ENCODE measurements at regions not wholly inside any gene's neighbourhood (a gene's known extent, or its start where the extent isn't known, plus 50 kb on each side); places are given as distances from the start of the nearest gene placed in this dataset.
A peak's percentile ranks its signal among the peaks of the same experiment; 100 is the strongest.

DNA sequence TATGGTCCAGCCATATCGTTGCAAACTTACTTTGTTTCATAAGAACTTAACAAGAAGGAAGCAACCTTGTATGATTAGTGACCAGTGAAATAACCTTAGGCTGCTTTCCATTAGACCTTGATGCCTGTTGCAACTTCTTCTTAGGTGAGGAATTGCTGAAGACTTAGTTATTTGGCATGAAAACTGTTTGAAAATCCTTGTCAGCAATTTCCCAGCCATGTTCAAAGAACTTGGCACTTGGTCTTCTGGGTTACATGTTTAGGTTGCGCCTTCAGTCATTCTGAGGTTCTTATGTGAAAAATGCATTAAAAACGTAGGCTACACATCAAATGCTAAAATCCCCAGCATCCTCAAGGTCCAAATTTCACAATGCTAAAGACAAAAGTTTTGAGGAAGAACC lies 232.0 kb upstream of the CEP162 start:
- DNase-seq, result no peak

DNA sequence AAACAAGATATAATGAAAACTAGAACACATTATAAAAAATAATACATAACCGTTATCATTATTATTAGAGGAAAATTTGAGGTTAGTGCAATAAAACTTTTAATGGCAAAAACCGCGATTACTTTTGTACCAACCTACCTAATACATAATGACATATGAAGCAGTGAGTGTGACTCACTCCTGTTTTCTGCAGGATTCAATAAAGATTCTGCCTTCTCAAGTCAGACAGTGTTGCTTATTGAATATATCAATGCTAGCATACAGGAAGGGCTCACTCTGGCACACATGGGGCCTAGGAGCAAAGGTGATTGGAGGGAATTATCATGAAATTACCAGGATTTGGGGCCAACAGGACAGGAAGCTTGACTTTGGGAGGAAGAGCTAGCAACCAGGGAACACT lies 230.8 kb upstream of the CEP162 start:
- no peak for DNase-seq

DNA sequence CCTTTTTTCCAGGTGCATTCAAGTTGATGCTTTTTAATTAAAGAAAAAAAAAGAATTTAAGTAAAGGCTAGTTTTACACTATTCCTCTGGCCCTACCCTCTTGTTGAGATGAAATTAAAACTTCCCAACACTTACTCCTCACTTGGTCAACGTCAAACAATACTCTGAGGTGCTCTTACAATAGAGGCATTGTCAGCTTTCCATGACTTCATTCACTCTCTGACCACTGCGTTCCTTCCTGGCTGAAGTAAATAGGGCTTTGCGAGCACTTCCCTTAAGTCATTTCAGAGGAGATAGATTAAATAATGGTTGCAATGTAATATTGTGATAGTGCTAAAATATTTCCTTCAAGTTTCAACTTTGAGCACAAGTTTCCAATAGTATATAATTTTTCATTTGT lies 229.8 kb upstream of the CEP162 start:
- no peak for DNase-seq

GRCh38 chr6:84456803-84457202 lies 229.4 kb upstream of the CEP162 start:
- DNase-seq, result no peak

DNA sequence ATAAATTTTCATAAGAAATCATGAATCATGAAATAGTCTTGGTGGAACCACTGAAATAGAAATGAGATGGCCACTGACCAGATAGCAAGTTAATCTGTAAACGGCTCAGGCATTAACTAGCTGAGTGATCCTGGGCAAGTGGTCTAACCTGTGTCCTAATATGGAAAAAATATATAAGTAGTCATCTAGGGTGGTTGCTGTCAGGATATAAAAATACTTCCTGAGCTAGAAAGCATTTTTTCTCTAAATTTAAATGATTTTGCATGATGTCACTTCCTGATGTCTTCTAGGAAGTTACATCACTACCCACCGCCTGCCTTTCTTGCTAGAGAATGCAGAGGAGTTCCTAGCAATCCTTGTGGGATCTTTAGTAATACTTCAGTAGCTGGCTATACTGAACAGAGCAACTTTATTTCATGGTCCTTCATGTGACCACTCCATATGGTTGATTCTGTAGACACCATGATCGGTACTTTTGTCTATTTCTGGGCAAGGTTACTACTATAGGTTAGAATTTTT lies 228.1 kb upstream of the CEP162 start:
- DNase-seq, result no peak

GRCh38 chr6:84453499-84453898 lies 226.1 kb upstream of the CEP162 start:
- DNase-seq, result no peak

GRCh38 chr6:84450018-84450417 lies 222.6 kb upstream of the CEP162 start:
- no peak for DNase-seq

- no peak for DNase-seq
These were observed 221.8 kb upstream of the CEP162 start for GRCh38 chr6:84449220-84449619.

- no peak for DNase-seq
These were observed 220.9 kb upstream of the CEP162 start for GRCh38 chr6:84448331-84448730.

- DNase-seq, result no peak
These were observed 220.2 kb upstream of the CEP162 start for GRCh38 chr6:84447651-84448050.

- DNase-seq, result no peak
These were observed 217.6 kb upstream of the CEP162 start for GRCh38 chr6:84445068-84445467.

- no peak for DNase-seq
These were observed 214.8 kb upstream of the CEP162 start for GRCh38 chr6:84442208-84442607.

DNA sequence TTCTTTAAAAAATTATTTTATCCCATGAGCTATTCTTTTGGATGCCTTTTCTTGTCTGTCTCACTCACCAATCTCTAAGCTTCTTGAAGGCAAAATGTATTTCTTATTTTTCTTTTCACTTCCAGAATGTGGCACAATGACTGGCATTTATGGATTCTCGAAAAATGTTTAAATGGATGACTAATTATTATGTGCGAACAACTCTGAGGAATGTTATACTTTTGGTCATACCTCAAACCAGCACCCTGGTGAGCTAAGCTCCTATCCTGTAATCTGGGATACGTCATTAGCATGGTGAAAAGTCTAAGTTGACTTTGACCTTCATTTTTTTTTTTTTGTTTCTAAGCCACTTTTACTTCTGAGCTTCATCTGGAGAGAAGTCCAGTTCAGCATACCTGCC lies 214.0 kb upstream of the CEP162 start:
- no peak for DNase-seq

- no peak for DNase-seq
These were observed 207.1 kb upstream of the CEP162 start for GRCh38 chr6:84434550-84434949.

- DNase-seq, result no peak
These were observed 205.2 kb upstream of the CEP162 start for GRCh38 chr6:84432619-84433018.

DNA sequence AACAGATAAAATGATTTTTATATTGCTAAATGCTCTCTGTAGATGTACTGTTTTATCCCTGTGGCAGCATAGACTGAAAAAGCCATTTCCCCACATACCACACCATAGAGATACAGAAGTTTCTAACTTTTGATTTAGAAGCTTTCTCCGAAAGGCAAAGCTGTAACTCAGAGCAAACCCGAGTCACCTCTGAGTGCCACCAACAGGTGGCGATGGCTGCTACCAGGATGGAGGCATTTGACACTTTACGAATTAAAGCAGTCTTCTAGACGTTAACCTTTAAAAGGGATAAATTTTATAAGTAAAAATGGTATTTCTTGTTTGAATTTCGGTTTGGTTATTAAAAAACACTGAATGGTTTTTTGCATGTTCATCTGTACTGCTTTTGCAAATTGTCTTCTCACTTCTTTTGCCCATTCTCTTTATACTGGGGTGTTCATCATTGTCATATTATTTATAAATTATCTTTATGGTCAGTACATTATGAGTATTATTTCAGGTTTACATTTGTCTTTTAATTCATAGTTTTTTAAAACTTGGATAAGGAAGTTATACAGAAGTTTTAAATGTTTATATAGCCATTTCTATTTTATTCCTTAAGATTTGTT lies 201.0 kb upstream of the CEP162 start:
- peak; percentile 43 for DNase-seq

- no peak for DNase-seq
These were observed 198.7 kb upstream of the CEP162 start for GRCh38 chr6:84425971-84426705.

DNA sequence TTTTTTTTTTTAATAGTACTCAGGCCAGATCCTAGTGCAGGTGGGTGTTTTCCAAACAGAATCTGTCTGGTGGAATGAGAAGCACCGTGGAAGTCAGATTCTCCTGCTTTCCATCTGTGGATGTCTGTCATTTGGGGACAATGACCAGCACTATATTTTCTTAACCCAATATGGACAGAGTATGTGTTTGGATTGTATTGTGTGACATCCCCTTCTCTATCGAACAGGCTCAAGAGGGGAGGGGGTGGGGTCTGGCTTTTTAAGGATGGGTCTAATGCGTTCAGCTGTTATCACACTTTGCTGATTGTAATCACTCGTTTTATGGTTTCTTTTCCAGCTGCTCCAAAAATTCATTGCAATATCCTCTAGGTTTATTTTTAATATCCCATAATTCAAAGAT lies 197.5 kb upstream of the CEP162 start:
- no peak for DNase-seq

- DNase-seq, result peak; percentile 17
These were observed 195.0 kb upstream of the CEP162 start for GRCh38 chr6:84422380-84422968.

GRCh38 chr6:84421031-84421430 lies 193.6 kb upstream of the CEP162 start:
- DNase-seq, result no peak

DNA sequence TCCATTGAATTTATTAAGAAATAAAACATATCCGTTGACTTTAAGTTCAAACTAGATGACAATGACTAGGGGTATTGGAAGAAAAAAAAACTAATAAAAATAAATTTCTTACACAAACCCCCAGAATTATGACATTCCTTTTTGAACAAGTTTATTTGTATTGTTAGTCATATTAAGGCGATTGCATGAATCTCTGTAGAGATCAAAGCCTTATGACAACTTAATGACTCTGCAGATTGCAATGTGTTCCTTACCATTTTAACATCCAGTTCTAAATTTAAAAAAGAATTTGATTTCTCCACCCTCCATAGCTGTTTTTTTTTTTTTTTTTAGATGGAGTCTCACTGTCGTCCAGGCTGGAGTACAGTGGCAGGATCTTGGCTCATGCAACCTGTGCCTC lies 189.8 kb upstream of the CEP162 start:
- no peak for DNase-seq

- no peak for DNase-seq
These were observed 188.7 kb upstream of the CEP162 start for GRCh38 chr6:84416043-84416657.

- DNase-seq, result no peak
These were observed 188.1 kb upstream of the CEP162 start for GRCh38 chr6:84415517-84415916.

GRCh38 chr6:84415068-84415467 lies 187.6 kb upstream of the CEP162 start:
- no peak for DNase-seq

Data from GDM1 (cell line).